ENCODE measurements at regions not wholly inside any gene's neighbourhood (a gene's known extent, or its start where the extent isn't known, plus 50 kb on each side); places are given as distances from the start of the nearest gene placed in this dataset.

DNA sequence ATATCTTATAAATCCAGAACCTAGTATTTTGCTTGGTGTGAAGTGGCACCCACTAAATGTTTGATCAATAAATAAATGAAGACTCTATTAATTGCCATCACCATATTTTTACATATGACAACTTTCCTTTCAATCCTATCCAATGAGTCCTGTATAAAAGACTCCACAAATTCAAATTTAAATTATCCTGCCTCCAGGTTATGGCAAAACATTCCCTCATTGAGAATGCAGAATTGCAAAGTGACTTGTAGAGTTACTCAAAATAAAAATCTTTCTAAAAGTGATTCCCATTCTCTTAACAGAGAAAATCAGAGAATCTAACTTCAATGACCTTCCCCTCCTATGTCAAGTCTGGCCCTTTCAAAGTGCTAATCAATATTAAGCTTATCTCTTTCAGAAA, 236.8 kb downstream of the GRB14 start:
- TF ChIP-seq EZH2phosphoT487 (IDR thresholded peaks at IDR 0.05; ENCODE audit: low read depth) (no peak), CTCF (IDR thresholded peaks at IDR 0.05; ENCODE audit: low read depth, low read length) (no peak)
